Keratinocyte (primary cell): ENCODE measurements at regions not wholly inside any gene's neighbourhood (a gene's known extent, or its start where the extent isn't known, plus 50 kb on each side); places are given as distances from the start of the nearest gene placed in this dataset.
"Not testable (repeated sequence)": the region's sequence is repeated elsewhere in the genome, so short reads cannot be mapped to it uniquely, and the experiment has no call there.

ENCODE experiments used
- EZH2 ChIP-seq: IDR thresholded peaks from one replicate; pipeline ENCODE4 v1.6.1; 2012; ENCODE audit warnings: inconsistent platforms, mild to moderate bottlenecking, low read length, moderate library complexity
- TF ChIP-seq, protein P1 (sequence below), 3 experiments: IDR thresholded peaks in 1 of 3; conservative IDR thresholded peaks in 1 of 3; optimal IDR thresholded peaks in 1 of 3; 2 replicates in 2 of 3; 3 replicates in 1 of 3; pipeline versions ENCODE3 to v1.5.1; 2011; ENCODE audit warnings: low read length in 3 of 3, mild to moderate bottlenecking in 3 of 3, moderate library complexity in 2 of 3, control low read depth in 1 of 3, inconsistent platforms in 1 of 3; ENCODE audit not compliant: insufficient read depth in 2 of 3; ENCODE audit errors: extremely low read depth in 1 of 3

GRCh38 chr15:31705076-31705678 lies 325.1 kb upstream of the CHRNA7 start:
- TF ChIP-seq, protein P1, sequence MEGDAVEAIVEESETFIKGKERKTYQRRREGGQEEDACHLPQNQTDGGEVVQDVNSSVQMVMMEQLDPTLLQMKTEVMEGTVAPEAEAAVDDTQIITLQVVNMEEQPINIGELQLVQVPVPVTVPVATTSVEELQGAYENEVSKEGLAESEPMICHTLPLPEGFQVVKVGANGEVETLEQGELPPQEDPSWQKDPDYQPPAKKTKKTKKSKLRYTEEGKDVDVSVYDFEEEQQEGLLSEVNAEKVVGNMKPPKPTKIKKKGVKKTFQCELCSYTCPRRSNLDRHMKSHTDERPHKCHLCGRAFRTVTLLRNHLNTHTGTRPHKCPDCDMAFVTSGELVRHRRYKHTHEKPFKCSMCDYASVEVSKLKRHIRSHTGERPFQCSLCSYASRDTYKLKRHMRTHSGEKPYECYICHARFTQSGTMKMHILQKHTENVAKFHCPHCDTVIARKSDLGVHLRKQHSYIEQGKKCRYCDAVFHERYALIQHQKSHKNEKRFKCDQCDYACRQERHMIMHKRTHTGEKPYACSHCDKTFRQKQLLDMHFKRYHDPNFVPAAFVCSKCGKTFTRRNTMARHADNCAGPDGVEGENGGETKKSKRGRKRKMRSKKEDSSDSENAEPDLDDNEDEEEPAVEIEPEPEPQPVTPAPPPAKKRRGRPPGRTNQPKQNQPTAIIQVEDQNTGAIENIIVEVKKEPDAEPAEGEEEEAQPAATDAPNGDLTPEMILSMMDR (optimal IDR thresholded peaks at IDR 0.05 in 1 of 3, IDR thresholded peaks at IDR 0.05 in 1 of 3, conservative IDR thresholded peaks at IDR 0.05 in 1 of 3; ENCODE audit: extremely low read depth in 1 of 3, insufficient read depth in 2 of 3, low read length in 3 of 3), result not testable (repeated sequence)
- not testable (repeated sequence) for TF ChIP-seq EZH2
